SK-N-MC (cell line): ENCODE measurements at regions not wholly inside any gene's neighbourhood (a gene's known extent, or its start where the extent isn't known, plus 50 kb on each side); places are given as distances from the start of the nearest gene placed in this dataset.

Source experiments
- EZH2 ChIP-seq: fragments of 200-600 bp; sonication (generic); IDR thresholded peaks from one replicate; pipeline ENCODE4 v1.6.1; 2017; ENCODE audit warnings: antibody characterized with exemption
- POLR2AphosphoS5 ChIP-seq: IDR thresholded peaks from 2 replicates; pipeline ENCODE4 v1.6.1; 2012; ENCODE audit warnings: mild to moderate bottlenecking, low read depth, low read length, borderline replicate concordance

DNA sequence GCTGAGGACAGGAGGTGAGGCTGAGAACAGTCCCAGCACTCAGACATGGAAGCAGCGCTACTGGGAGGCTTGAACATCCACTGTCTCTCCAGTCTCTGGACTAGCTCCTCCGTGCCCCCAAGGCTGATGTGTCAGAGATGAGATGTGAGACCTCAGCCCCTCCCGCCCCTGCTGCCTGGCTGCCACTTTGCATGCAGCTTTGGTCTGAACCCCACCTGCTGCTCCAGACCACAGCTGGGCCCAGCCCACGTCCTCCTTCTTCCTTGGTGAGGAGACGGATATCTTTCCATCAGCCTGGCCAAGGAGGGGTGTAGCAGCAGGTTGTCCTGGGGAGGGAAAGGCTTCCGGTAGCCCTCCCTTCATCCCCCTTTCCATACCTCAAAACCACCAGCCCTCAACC lies 148.0 kb upstream of the B3GAT1 start:
- TF ChIP-seq POLR2AphosphoS5, result no peak
- TF ChIP-seq EZH2, result no peak
